ENCODE measurements at regions not wholly inside any gene's neighbourhood (a gene's known extent, or its start where the extent isn't known, plus 50 kb on each side); places are given as distances from the start of the nearest gene placed in this dataset.

DNA sequence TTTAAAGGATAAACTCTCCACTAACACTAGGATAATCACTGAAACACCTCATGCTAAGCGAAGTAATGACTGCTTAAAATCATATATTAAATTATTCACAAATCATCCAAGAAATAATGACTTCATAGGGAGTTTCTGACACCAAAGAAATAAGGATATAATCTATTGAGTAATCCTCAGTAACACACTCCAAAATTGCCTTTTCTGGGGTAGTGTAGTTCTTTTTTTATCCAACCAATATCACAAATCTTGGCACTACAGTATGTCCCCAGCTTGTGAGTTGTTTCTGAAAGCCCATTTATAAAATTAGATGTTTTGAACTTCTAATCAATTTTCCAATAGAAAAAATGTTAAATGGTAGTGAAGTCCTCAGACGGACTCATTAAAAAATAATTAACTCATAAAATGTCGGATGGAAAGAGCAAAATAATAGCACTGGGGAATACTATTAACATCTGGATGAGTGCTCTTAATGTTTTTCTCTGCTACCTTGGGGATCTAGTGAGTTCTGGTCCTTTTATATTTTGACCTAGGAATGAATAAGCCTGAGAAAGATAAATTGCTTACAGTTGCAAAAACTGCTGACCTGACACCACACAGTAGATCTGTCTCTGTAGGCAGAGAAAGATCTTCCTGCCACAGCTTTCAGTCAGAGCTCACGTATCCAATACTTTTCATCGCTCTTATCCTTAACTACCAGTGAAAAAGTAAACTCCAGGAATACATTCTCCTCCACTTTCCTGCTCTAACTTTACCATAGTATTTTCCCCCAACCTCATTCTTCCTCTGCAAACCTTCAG is 618.5 kb upstream of the ANKRD30A start:
- no peak overlapping the region for H2AFZ ChIP-seq (ENCODE audit: low read length)
- DNase-seq (ENCODE audit: low read depth in 2 of 2) = no peak
- H3K4me3 ChIP-seq (replicated peaks in 1 of 4; ENCODE audit: control extremely low read depth in 1 of 4, insufficient read depth in 1 of 4, low read depth in 3 of 4, low read length in 4 of 4) = no peak overlapping the region
- H3K27ac ChIP-seq (ENCODE audit: insufficient read depth, low read length) = no peak overlapping the region
- H3K79me2 ChIP-seq (ENCODE audit: control insufficient read depth, insufficient read depth, low read length) = no peaks in the 10 kb centered on the region
- no peaks in the 10 kb centered on the region for H3K36me3 ChIP-seq (ENCODE audit: control insufficient read depth, insufficient read depth, low read length)
- H3K4me1 ChIP-seq (ENCODE audit: control insufficient read depth, extremely low read depth, insufficient read depth, low read length) = no peaks in the 10 kb centered on the region
- H3K4me2 ChIP-seq (ENCODE audit: extremely low read depth, insufficient read depth, low read length) = no peak overlapping the region
- no peak overlapping the region for H3K9ac ChIP-seq (ENCODE audit: insufficient read depth, low read length)
- TF ChIP-seq, protein P1, sequence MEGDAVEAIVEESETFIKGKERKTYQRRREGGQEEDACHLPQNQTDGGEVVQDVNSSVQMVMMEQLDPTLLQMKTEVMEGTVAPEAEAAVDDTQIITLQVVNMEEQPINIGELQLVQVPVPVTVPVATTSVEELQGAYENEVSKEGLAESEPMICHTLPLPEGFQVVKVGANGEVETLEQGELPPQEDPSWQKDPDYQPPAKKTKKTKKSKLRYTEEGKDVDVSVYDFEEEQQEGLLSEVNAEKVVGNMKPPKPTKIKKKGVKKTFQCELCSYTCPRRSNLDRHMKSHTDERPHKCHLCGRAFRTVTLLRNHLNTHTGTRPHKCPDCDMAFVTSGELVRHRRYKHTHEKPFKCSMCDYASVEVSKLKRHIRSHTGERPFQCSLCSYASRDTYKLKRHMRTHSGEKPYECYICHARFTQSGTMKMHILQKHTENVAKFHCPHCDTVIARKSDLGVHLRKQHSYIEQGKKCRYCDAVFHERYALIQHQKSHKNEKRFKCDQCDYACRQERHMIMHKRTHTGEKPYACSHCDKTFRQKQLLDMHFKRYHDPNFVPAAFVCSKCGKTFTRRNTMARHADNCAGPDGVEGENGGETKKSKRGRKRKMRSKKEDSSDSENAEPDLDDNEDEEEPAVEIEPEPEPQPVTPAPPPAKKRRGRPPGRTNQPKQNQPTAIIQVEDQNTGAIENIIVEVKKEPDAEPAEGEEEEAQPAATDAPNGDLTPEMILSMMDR (conservative IDR thresholded peaks at IDR 0.05 in 1 of 2, IDR thresholded peaks at IDR 0.05 in 1 of 2; ENCODE audit: low read depth in 1 of 2, low read length in 2 of 2) = no peak
- no peak for TF ChIP-seq EZH2 (IDR thresholded peaks at IDR 0.05; ENCODE audit: low read length, missing control alignments)
- no peaks in the 10 kb centered on the region for H4K20me1 ChIP-seq (ENCODE audit: control insufficient read depth, extremely low read depth, insufficient read depth, low read length)
- H3K9me3 ChIP-seq (ENCODE audit: control insufficient read depth, insufficient read depth, low read depth, low read length) = no peaks in the 10 kb centered on the region
- no peaks in the 10 kb centered on the region for H3K27me3 ChIP-seq (ENCODE audit: control insufficient read depth, insufficient read depth, low read length)

DNA sequence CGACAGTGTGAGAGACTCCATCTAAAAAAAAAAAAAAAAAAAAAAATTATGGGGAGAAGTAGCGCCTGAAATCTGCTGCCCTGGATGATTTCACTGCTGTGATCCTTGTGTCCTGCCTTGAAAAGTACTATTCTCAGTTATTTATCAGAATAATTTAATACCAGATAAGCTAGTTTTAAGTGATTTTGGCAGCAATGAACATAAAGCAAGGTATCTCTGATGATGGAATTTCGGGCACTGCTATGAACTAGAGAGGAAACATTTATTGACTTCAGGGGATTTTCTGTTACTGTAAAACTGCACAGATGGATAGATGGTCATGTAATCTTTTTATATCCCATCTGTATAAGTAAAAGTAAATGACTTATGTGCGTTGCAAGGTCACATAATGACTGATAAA is 619.1 kb upstream of the ANKRD30A start:
- no peak for TF ChIP-seq EZH2 (IDR thresholded peaks at IDR 0.05; ENCODE audit: low read length, missing control alignments)
- TF ChIP-seq, protein P1 (conservative IDR thresholded peaks at IDR 0.05 in 1 of 2, IDR thresholded peaks at IDR 0.05 in 1 of 2; ENCODE audit: low read depth in 1 of 2, low read length in 2 of 2) = no peak
- no peak overlapping the region for H3K4me2 ChIP-seq (ENCODE audit: extremely low read depth, insufficient read depth, low read length)
- H3K36me3 ChIP-seq (ENCODE audit: control insufficient read depth, insufficient read depth, low read length) = no peaks in the 10 kb centered on the region

DNA sequence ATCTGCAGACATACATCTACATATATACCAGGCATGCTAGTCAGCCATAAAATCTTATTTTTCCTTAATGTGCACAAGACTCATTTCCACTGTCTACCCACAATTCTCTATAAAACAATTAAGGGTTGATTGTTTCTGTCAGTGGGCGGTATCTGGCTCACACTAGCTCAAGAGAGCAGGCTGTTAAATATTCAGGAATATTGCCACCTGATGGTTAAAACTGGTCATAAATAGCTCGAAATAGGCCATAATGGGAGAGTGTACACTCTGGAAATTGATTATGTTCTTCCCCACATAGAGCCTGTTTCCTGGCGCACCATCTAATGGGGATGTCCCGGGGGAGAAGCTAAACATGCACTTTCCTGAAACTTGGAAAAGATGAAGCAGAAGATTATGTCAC is 620.6 kb upstream of the ANKRD30A start:
- no peak overlapping the region for H3K4me2 ChIP-seq (ENCODE audit: extremely low read depth, insufficient read depth, low read length)
- DNase-seq (ENCODE audit: low read depth in 2 of 2) = no peak
- no peak for TF ChIP-seq EZH2 (IDR thresholded peaks at IDR 0.05; ENCODE audit: low read length, missing control alignments)
- TF ChIP-seq, protein P1 (conservative IDR thresholded peaks at IDR 0.05 in 1 of 2, IDR thresholded peaks at IDR 0.05 in 1 of 2; ENCODE audit: low read depth in 1 of 2, low read length in 2 of 2) = no peak
- no peaks in the 10 kb centered on the region for H3K9me3 ChIP-seq (ENCODE audit: control insufficient read depth, insufficient read depth, low read depth, low read length)
- no peaks in the 10 kb centered on the region for H4K20me1 ChIP-seq (ENCODE audit: control insufficient read depth, extremely low read depth, insufficient read depth, low read length)
- H3K4me1 ChIP-seq (ENCODE audit: control insufficient read depth, extremely low read depth, insufficient read depth, low read length) = no peaks in the 10 kb centered on the region
- no peak overlapping the region for H3K9ac ChIP-seq (ENCODE audit: insufficient read depth, low read length)
- H3K27me3 ChIP-seq (ENCODE audit: control insufficient read depth, insufficient read depth, low read length) = no peaks in the 10 kb centered on the region
- no peak overlapping the region for H2AFZ ChIP-seq (ENCODE audit: low read length)
- no peak overlapping the region for H3K27ac ChIP-seq (ENCODE audit: insufficient read depth, low read length)
- no peaks in the 10 kb centered on the region for H3K36me3 ChIP-seq (ENCODE audit: control insufficient read depth, insufficient read depth, low read length)
- H3K79me2 ChIP-seq (ENCODE audit: control insufficient read depth, insufficient read depth, low read length) = no peaks in the 10 kb centered on the region
- no peak overlapping the region for H3K4me3 ChIP-seq (replicated peaks in 1 of 4; ENCODE audit: control extremely low read depth in 1 of 4, insufficient read depth in 1 of 4, low read depth in 3 of 4, low read length in 4 of 4)

More for the DNA sequence above, 619.1 kb upstream of the ANKRD30A start:
- Histone ChIP-seq H3K9ac (ENCODE audit: insufficient read depth, low read length) (no peak overlapping the region), H3K9me3 (ENCODE audit: control insufficient read depth, insufficient read depth, low read depth, low read length) (no peaks in the 10 kb centered on the region), H3K27ac (ENCODE audit: insufficient read depth, low read length) (no peak overlapping the region), H2AFZ (ENCODE audit: low read length) (no peak overlapping the region), H3K4me1 (ENCODE audit: control insufficient read depth, extremely low read depth, insufficient read depth, low read length) (no peaks in the 10 kb centered on the region), H3K79me2 (ENCODE audit: control insufficient read depth, insufficient read depth, low read length) (no peaks in the 10 kb centered on the region), H4K20me1 (ENCODE audit: control insufficient read depth, extremely low read depth, insufficient read depth, low read length) (no peaks in the 10 kb centered on the region), H3K27me3 (ENCODE audit: control insufficient read depth, insufficient read depth, low read length) (no peaks in the 10 kb centered on the region), H3K4me3 (replicated peaks in 1 of 4; ENCODE audit: control extremely low read depth in 1 of 4, insufficient read depth in 1 of 4, low read depth in 3 of 4, low read length in 4 of 4) (no peak overlapping the region)
- no peak for DNase-seq (ENCODE audit: low read depth in 2 of 2)

All from fibroblast of lung (primary cell).